ENCODE measurements at regions not wholly inside any gene's neighbourhood (a gene's known extent, or its start where the extent isn't known, plus 50 kb on each side); places are given as distances from the start of the nearest gene placed in this dataset.

DNA sequence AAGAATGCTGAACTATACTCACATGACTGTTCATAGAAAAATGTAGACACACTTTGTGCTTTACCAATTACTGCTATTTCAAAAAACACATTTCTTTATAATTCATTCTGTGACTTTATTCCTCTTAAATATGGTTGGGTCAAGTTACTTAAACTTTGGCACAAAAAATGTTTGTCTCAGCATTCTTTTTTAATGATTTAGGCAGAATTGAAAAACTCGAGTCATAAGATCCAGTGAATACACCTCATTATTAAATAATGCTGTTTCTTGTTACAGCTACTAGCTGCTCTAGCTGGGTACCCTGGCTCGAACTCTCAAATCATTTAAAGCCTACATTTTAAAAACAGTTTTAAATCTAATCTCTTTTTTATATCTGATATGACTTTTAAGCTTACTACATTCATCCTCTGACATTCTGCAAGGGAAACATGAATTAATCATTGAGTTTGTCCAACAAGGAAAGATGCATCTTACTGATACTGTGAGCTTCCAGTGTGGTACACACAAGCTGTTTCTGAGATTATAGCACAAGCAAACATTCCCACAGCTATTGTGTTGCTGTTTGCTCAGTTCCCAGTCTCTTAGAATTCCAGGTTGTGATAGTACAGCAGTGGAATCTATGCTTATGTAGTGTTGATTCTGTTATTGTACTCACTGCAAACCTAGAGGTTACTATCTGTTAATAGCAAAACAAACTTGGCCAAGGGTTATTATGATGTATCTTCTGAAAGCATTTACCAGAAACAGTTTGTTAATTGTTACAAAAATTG, 746.5 kb downstream of the USP25 start:
- Histone ChIP-seq H3K36me3 (ENCODE audit: control insufficient read depth in 1 of 2, insufficient read depth in 2 of 2, low read length in 2 of 2) (no peaks in the 10 kb centered on the region), H2BK12ac (ENCODE audit: low read length) (no peak overlapping the region), H3K4ac (ENCODE audit: low read depth, low read length) (no peak overlapping the region), H2AFZ (ENCODE audit: insufficient read depth, low read length, poor library complexity) (no peak overlapping the region), H3K27ac (ENCODE audit: low read depth, low read length) (no peak overlapping the region), H3K9ac (ENCODE audit: low read length) (no peak overlapping the region), H2BK120ac (ENCODE audit: insufficient read depth, low read length, poor library complexity) (no peak overlapping the region), H3K23ac (ENCODE audit: low read length) (no peak overlapping the region), H2BK5ac (ENCODE audit: low read depth, low read length, poor library complexity) (no peak overlapping the region), H4K8ac (ENCODE audit: low read depth, low read length) (no peak overlapping the region), H3K4me3 (ENCODE audit: low read depth, low read length) (no peak overlapping the region), H3K79me2 (ENCODE audit: control insufficient read depth, insufficient read depth, low read length, poor library complexity) (no peaks in the 10 kb centered on the region), H3K14ac (ENCODE audit: low read length) (no peak overlapping the region), H2AK5ac (ENCODE audit: low read length) (no peak overlapping the region), H3K27me3 (ENCODE audit: insufficient read depth, low read length) (no peaks in the 10 kb centered on the region), H3K4me2 (ENCODE audit: low read length) (no peak overlapping the region), H3K18ac (ENCODE audit: low read length) (no peak overlapping the region), H3K9me3 (ENCODE audit: insufficient read depth, low read depth, low read length) (no peaks in the 10 kb centered on the region), H4K12ac (ENCODE audit: low read depth, low read length) (no peak overlapping the region), H3K4me1 (ENCODE audit: control insufficient read depth in 1 of 2, insufficient read depth in 2 of 2, low read length in 2 of 2) (no peaks in the 10 kb centered on the region), H3K79me1 (ENCODE audit: low read length) (no peaks in the 10 kb centered on the region), H4K91ac (ENCODE audit: low read depth, low read length) (no peak overlapping the region)
- DNase-seq, result no peak
- no CpG with 5 or more reads among the region's 2 CpGs for WGBS (ENCODE audit: extremely low coverage, insufficient coverage, insufficient read length)

DNA sequence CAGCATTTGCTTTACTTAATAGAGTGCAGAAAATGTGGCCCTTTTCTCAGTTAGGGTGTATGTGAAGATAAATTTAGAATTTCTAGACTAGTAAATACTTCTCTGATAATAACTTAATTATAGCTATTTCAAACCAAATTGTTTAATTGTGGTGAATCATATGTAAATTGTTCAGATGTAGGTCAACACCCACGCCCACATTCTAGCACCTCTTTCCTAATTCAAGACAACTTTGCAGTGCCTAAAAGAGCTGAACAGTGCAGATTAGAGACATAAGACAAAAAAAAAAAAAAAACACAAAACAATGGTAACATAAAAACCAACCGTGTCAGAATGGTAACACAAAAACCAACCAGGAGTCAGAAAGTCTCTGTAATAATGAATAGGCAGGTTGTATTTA, 758.3 kb downstream of the USP25 start:
- Histone ChIP-seq H3K27me3 (ENCODE audit: insufficient read depth, low read length) (no peaks in the 10 kb centered on the region), H4K8ac (ENCODE audit: low read depth, low read length) (no peak overlapping the region), H3K23ac (ENCODE audit: low read length) (no peak overlapping the region), H3K36me3 (ENCODE audit: control insufficient read depth in 1 of 2, insufficient read depth in 2 of 2, low read length in 2 of 2) (no peaks in the 10 kb centered on the region), H3K79me2 (ENCODE audit: control insufficient read depth, insufficient read depth, low read length, poor library complexity) (no peaks in the 10 kb centered on the region), H3K4me1 (ENCODE audit: control insufficient read depth in 1 of 2, insufficient read depth in 2 of 2, low read length in 2 of 2) (no peaks in the 10 kb centered on the region), H3K9me3 (ENCODE audit: insufficient read depth, low read depth, low read length) (no peaks in the 10 kb centered on the region), H3K18ac (ENCODE audit: low read length) (no peak overlapping the region), H2BK12ac (ENCODE audit: low read length) (no peak overlapping the region), H3K9ac (ENCODE audit: low read length) (no peak overlapping the region), H3K14ac (ENCODE audit: low read length) (no peak overlapping the region), H3K79me1 (ENCODE audit: low read length) (no peaks in the 10 kb centered on the region), H3K4ac (ENCODE audit: low read depth, low read length) (no peak overlapping the region), H4K91ac (ENCODE audit: low read depth, low read length) (no peak overlapping the region), H3K4me2 (ENCODE audit: low read length) (no peak overlapping the region), H2BK5ac (ENCODE audit: low read depth, low read length, poor library complexity) (no peak overlapping the region), H3K4me3 (ENCODE audit: low read depth, low read length) (no peak overlapping the region), H3K27ac (ENCODE audit: low read depth, low read length) (no peak overlapping the region), H4K12ac (ENCODE audit: low read depth, low read length) (no peak overlapping the region), H2AFZ (ENCODE audit: insufficient read depth, low read length, poor library complexity) (no peak overlapping the region), H2BK120ac (ENCODE audit: insufficient read depth, low read length, poor library complexity) (no peak overlapping the region), H2AK5ac (ENCODE audit: low read length) (no peak overlapping the region)
- DNase-seq, result no peak
- no CpG with 5 or more reads among the region's 2 CpGs for WGBS (ENCODE audit: extremely low coverage, insufficient coverage, insufficient read length)

DNA sequence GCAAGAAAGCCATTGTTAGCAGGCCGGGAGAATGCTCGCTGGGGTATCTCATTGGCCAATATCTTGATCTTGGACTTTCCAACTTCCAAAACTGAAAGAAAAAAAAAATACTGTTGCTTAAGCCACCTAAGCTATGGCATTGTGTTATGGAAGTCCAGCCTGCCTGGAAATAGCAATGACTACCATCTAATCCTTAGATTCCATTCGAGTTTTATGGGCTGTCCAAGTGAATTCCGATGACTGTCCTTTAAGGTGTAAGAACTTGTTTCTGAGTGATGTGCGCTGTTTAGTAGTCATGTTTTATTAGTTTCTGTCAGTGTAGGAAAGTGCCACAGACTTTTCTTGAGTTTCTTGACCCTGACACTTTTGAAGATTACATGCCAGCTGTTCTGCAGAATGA, 762.6 kb downstream of the USP25 start:
- no peak overlapping the region for H3K4me3 ChIP-seq (ENCODE audit: low read depth, low read length)
- H2AK5ac ChIP-seq (ENCODE audit: low read length), result no peak overlapping the region
- no peak overlapping the region for H2BK5ac ChIP-seq (ENCODE audit: low read depth, low read length, poor library complexity)
- no peak overlapping the region for H4K12ac ChIP-seq (ENCODE audit: low read depth, low read length)
- H3K23ac ChIP-seq (ENCODE audit: low read length), result no peak overlapping the region
- H2AFZ ChIP-seq (ENCODE audit: insufficient read depth, low read length, poor library complexity), result no peak overlapping the region
- H4K8ac ChIP-seq (ENCODE audit: low read depth, low read length), result no peak overlapping the region
- H4K91ac ChIP-seq (ENCODE audit: low read depth, low read length), result no peak overlapping the region
- no CpG with 5 or more reads among the region's 5 CpGs for WGBS (ENCODE audit: extremely low coverage, insufficient coverage, insufficient read length)
- no peaks in the 10 kb centered on the region for H3K27me3 ChIP-seq (ENCODE audit: insufficient read depth, low read length)
- no peaks in the 10 kb centered on the region for H3K79me1 ChIP-seq (ENCODE audit: low read length)
- no peak overlapping the region for H3K4me2 ChIP-seq (ENCODE audit: low read length)
- no peak overlapping the region for H2BK120ac ChIP-seq (ENCODE audit: insufficient read depth, low read length, poor library complexity)
- no peak overlapping the region for H3K27ac ChIP-seq (ENCODE audit: low read depth, low read length)
- no peaks in the 10 kb centered on the region for H3K36me3 ChIP-seq (ENCODE audit: control insufficient read depth in 1 of 2, insufficient read depth in 2 of 2, low read length in 2 of 2)
- no peak overlapping the region for H3K4ac ChIP-seq (ENCODE audit: low read depth, low read length)
- DNase-seq, result no peak
- no peaks in the 10 kb centered on the region for H3K4me1 ChIP-seq (ENCODE audit: control insufficient read depth in 1 of 2, insufficient read depth in 2 of 2, low read length in 2 of 2)
- H3K9me3 ChIP-seq (ENCODE audit: insufficient read depth, low read depth, low read length), result no peaks in the 10 kb centered on the region
- no peak overlapping the region for H3K9ac ChIP-seq (ENCODE audit: low read length)
- no peak overlapping the region for H3K18ac ChIP-seq (ENCODE audit: low read length)
- no peak overlapping the region for H3K14ac ChIP-seq (ENCODE audit: low read length)
- no peaks in the 10 kb centered on the region for H3K79me2 ChIP-seq (ENCODE audit: control insufficient read depth, insufficient read depth, low read length, poor library complexity)
- no peak overlapping the region for H2BK12ac ChIP-seq (ENCODE audit: low read length)

DNA sequence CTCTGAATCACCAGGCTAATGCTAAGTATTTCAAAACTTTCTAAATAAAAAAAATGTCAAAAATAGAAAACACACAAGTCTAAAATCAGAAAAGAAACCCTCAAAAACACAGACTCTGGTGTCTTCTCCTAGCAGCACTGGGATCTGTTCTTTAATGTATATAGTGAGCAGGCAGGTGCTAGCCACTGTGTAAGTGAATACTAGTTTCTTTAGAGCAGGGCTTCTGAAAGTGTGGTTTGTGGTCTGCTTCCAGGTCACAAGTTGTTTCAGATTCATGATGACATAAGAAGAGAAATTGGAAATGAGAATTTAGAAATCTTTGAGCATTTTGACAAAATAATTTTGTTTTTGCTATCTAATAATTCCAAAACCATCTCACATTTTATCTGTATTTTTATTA, 763.1 kb downstream of the USP25 start:
- Histone ChIP-seq H3K4ac (ENCODE audit: low read depth, low read length) (no peak overlapping the region), H3K4me1 (ENCODE audit: control insufficient read depth in 1 of 2, insufficient read depth in 2 of 2, low read length in 2 of 2) (no peaks in the 10 kb centered on the region), H4K8ac (ENCODE audit: low read depth, low read length) (no peak overlapping the region), H3K4me2 (ENCODE audit: low read length) (no peak overlapping the region), H4K12ac (ENCODE audit: low read depth, low read length) (no peak overlapping the region), H3K18ac (ENCODE audit: low read length) (no peak overlapping the region), H2BK5ac (ENCODE audit: low read depth, low read length, poor library complexity) (no peak overlapping the region), H3K9ac (ENCODE audit: low read length) (no peak overlapping the region), H3K9me3 (ENCODE audit: insufficient read depth, low read depth, low read length) (no peaks in the 10 kb centered on the region), H3K27ac (ENCODE audit: low read depth, low read length) (no peak overlapping the region), H3K14ac (ENCODE audit: low read length) (no peak overlapping the region), H3K27me3 (ENCODE audit: insufficient read depth, low read length) (no peaks in the 10 kb centered on the region), H2AK5ac (ENCODE audit: low read length) (no peak overlapping the region), H3K23ac (ENCODE audit: low read length) (no peak overlapping the region), H3K36me3 (ENCODE audit: control insufficient read depth in 1 of 2, insufficient read depth in 2 of 2, low read length in 2 of 2) (no peaks in the 10 kb centered on the region), H2BK12ac (ENCODE audit: low read length) (no peak overlapping the region), H4K91ac (ENCODE audit: low read depth, low read length) (no peak overlapping the region), H3K4me3 (ENCODE audit: low read depth, low read length) (no peak overlapping the region), H2BK120ac (ENCODE audit: insufficient read depth, low read length, poor library complexity) (no peak overlapping the region), H2AFZ (ENCODE audit: insufficient read depth, low read length, poor library complexity) (no peak overlapping the region), H3K79me1 (ENCODE audit: low read length) (no peaks in the 10 kb centered on the region), H3K79me2 (ENCODE audit: control insufficient read depth, insufficient read depth, low read length, poor library complexity) (no peaks in the 10 kb centered on the region)
- DNase-seq, result no peak
